ENCODE measurements at regions not wholly inside any gene's neighbourhood (a gene's known extent, or its start where the extent isn't known, plus 50 kb on each side); places are given as distances from the start of the nearest gene placed in this dataset.

GRCh38 chr7:12157517-12157916, 53.6 kb upstream of the TMEM106B start:
- no peak for DNase-seq (ENCODE audit: low read depth in 1 of 2, low spot score in 1 of 2)
- H3K27ac ChIP-seq (replicated peaks) = no peak overlapping the region
- no peak overlapping the region for H3K4me3 ChIP-seq (replicated peaks; ENCODE audit: insufficient read depth, low read length)
- TF ChIP-seq GABPA (IDR thresholded peaks at IDR 0.05; ENCODE audit: low read depth) (no peak), POLR2AphosphoS5 (IDR thresholded peaks at IDR 0.05; ENCODE audit: low read depth) (no peak), CTCF (IDR thresholded peaks at IDR 0.05; ENCODE audit: insufficient read depth, low read length) (no peak), SPI1 (IDR thresholded peaks at IDR 0.05; ENCODE audit: borderline replicate concordance, low read depth) (no peak), REST (IDR thresholded peaks at IDR 0.05; ENCODE audit: insufficient replicate concordance, low read depth) (no peak)
- H3K27me3 ChIP-seq (ENCODE audit: insufficient read depth, poor library complexity, severe bottlenecking) = no peaks in the 10 kb centered on the region

GRCh38 chr7:12158334-12159060, 52.6 kb upstream of the TMEM106B start:
- TF ChIP-seq GABPA (IDR thresholded peaks at IDR 0.05; ENCODE audit: low read depth) (no peak), SPI1 (IDR thresholded peaks at IDR 0.05; ENCODE audit: borderline replicate concordance, low read depth) (no peak), CTCF (IDR thresholded peaks at IDR 0.05; ENCODE audit: insufficient read depth, low read length) (no peak), REST (IDR thresholded peaks at IDR 0.05; ENCODE audit: insufficient replicate concordance, low read depth) (no peak), POLR2AphosphoS5 (IDR thresholded peaks at IDR 0.05; ENCODE audit: low read depth) (no peak)
- no peak for DNase-seq (ENCODE audit: low read depth in 1 of 2, low spot score in 1 of 2)
- Histone ChIP-seq H3K4me3 (replicated peaks; ENCODE audit: insufficient read depth, low read length) (no peak overlapping the region), H3K27ac (replicated peaks) (no peak overlapping the region), H3K27me3 (ENCODE audit: insufficient read depth, poor library complexity, severe bottlenecking) (no peaks in the 10 kb centered on the region)

- Histone ChIP-seq H3K4me3 (replicated peaks; ENCODE audit: insufficient read depth, low read length) (no peak overlapping the region), H3K27me3 (ENCODE audit: insufficient read depth, poor library complexity, severe bottlenecking) (no peaks in the 10 kb centered on the region), H3K27ac (replicated peaks) (no peak overlapping the region)
- no peak for DNase-seq (ENCODE audit: low read depth in 1 of 2, low spot score in 1 of 2)
- TF ChIP-seq SPI1 (IDR thresholded peaks at IDR 0.05; ENCODE audit: borderline replicate concordance, low read depth) (no peak), CTCF (IDR thresholded peaks at IDR 0.05; ENCODE audit: insufficient read depth, low read length) (no peak), GABPA (IDR thresholded peaks at IDR 0.05; ENCODE audit: low read depth) (no peak), REST (IDR thresholded peaks at IDR 0.05; ENCODE audit: insufficient replicate concordance, low read depth) (no peak), POLR2AphosphoS5 (IDR thresholded peaks at IDR 0.05; ENCODE audit: low read depth) (no peak)
These were observed 49.9 kb upstream of the TMEM106B start for GRCh38 chr7:12161146-12161545.
